Stimulated activated CD4-positive, alpha-beta T cell treated with anti-CD3 and anti-CD28 coated beads, Interleukin-1b, Interleukin-23, amount 100 ng/mL, for 4 hours (primary cell): ENCODE measurements at regions not wholly inside any gene's neighbourhood (a gene's known extent, or its start where the extent isn't known, plus 50 kb on each side); places are given as distances from the start of the nearest gene placed in this dataset.
"Not testable (repeated sequence)": the region's sequence is repeated elsewhere in the genome, so short reads cannot be mapped to it uniquely, and the experiment has no call there.

Experiments
- DNase-seq, 2 donors: peaks; one replicate each; pipeline ENCODE4 v3.0.0-alpha.2; 2020; ENCODE audit warnings: low read depth in 2 of 2

- no peak for DNase-seq
These were observed 835.2 kb upstream of the ID2 start for GRCh38 chr2:7846607-7847006.

- DNase-seq: no peak
These were observed 834.5 kb upstream of the ID2 start for GRCh38 chr2:7847321-7847720.

- no peak for DNase-seq
These were observed 832.8 kb upstream of the ID2 start for GRCh38 chr2:7849027-7849426.

- DNase-seq: no peak
These were observed 832.3 kb upstream of the ID2 start for GRCh38 chr2:7849531-7849930.

GRCh38 chr2:7852546-7852945 lies 829.3 kb upstream of the ID2 start:
- no peak for DNase-seq

- no peak for DNase-seq
These were observed 824.0 kb upstream of the ID2 start for GRCh38 chr2:7857904-7858303.

GRCh38 chr2:7858624-7859023 lies 823.2 kb upstream of the ID2 start:
- DNase-seq: no peak

- no peak for DNase-seq
These were observed 821.2 kb upstream of the ID2 start for GRCh38 chr2:7860693-7861092.

GRCh38 chr2:7861910-7862702 lies 819.8 kb upstream of the ID2 start:
- no peak for DNase-seq

GRCh38 chr2:7866104-7866503 lies 815.8 kb upstream of the ID2 start:
- DNase-seq: no peak

- no peak for DNase-seq
These were observed 815.0 kb upstream of the ID2 start for GRCh38 chr2:7866825-7867224.

GRCh38 chr2:7867867-7868266 lies 814.0 kb upstream of the ID2 start:
- no peak for DNase-seq

GRCh38 chr2:7868836-7869235 lies 813.0 kb upstream of the ID2 start:
- no peak for DNase-seq

GRCh38 chr2:7876445-7876844 lies 805.4 kb upstream of the ID2 start:
- not testable (repeated sequence) for DNase-seq

GRCh38 chr2:7878266-7878665 lies 803.6 kb upstream of the ID2 start:
- DNase-seq: not testable (repeated sequence)

- no peak for DNase-seq
These were observed 802.9 kb upstream of the ID2 start for GRCh38 chr2:7878786-7879482.

- no peak for DNase-seq
These were observed 802.4 kb upstream of the ID2 start for GRCh38 chr2:7879483-7879835.

- no peak for DNase-seq
These were observed 801.7 kb upstream of the ID2 start for GRCh38 chr2:7880126-7880525.

- DNase-seq: no peak
These were observed 801.3 kb upstream of the ID2 start for GRCh38 chr2:7880566-7880965.

- no peak for DNase-seq
These were observed 800.8 kb upstream of the ID2 start for GRCh38 chr2:7881063-7881462.

- no peak for DNase-seq
These were observed 800.4 kb upstream of the ID2 start for GRCh38 chr2:7881466-7881865.

- no peak for DNase-seq
These were observed 799.6 kb upstream of the ID2 start for GRCh38 chr2:7882296-7882695.

- no peak for DNase-seq
These were observed 797.5 kb upstream of the ID2 start for GRCh38 chr2:7884338-7884737.

GRCh38 chr2:7886666-7887065 lies 795.2 kb upstream of the ID2 start:
- no peak for DNase-seq
